ENCODE measurements at regions not wholly inside any gene's neighbourhood (a gene's known extent, or its start where the extent isn't known, plus 50 kb on each side); places are given as distances from the start of the nearest gene placed in this dataset.

DNA sequence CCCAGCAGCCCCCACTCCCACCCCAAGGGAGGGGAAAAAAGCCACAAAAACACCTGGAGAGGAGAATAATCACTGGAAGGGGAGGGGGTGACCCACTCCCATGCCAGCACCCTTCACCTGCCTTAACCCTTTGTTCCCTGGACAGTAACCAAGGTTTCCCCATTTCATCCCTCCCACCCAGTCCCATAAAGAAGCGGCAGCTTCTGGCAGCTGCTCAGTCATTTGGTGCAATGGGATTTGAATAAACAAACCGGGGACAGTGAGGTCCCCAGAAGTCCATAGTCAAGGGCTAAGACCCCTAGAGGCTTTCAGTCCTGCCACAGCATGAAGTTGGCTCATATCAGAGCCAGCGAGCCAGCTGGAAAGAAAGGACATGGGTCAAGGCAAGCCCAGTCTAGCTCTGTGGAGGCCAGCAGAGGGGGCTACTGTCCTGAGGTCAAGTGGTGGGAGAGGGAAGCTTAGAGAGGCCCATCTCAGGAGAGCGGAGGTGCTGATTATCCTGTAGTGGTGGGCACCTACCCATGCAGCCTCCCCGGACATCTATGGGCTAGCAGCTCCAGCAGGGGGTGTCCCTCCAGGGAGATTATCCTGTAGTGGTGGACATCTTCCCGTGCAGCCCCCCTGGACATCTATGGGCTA lies 58.9 kb upstream of the LBX1 start:
- peaks cover 3% of the 10 kb centered on the region for H3K4me1 ChIP-seq

DNA sequence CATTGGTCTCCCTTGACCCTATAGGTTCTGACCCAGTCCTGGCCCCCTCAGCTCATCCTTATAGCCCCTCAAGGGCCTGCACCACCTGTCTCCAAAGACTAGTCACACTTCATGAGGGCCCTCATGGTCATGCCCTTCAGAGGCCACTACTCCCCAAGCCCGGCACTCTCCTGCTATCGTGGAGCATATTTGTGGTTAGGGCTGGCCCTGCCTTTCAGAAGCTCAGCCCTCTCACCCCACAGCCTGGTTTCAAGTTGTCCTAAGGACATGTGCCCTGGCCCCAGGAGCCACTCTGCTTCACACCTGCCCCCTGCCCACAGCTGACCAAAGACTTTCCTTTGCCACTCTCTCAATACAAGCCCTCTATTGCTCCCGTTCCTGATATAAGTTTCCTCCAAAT lies 60.3 kb upstream of the LBX1 start:
- no peaks in the 10 kb centered on the region for H3K79me2 ChIP-seq

More for the DNA sequence above, 58.9 kb upstream of the LBX1 start:
- Histone ChIP-seq H3K9ac (no peak overlapping the region), H2AFZ (no peak overlapping the region), H3K4me3 (ENCODE audit: low read depth, low read length) (no peak overlapping the region), H3K4me2 (ENCODE audit: low read length) (no peak overlapping the region), H3K27me3 (ENCODE audit: control insufficient read depth, insufficient read depth, low read length) (peaks cover 7% of the 10 kb centered on the region), H3K79me2 (no peaks in the 10 kb centered on the region), H3K9me3 (ENCODE audit: control insufficient read depth, low read length) (no peaks in the 10 kb centered on the region), H3K27ac (no peak overlapping the region), H3K36me3 (ENCODE audit: control insufficient read depth, insufficient read depth, low read length) (no peaks in the 10 kb centered on the region)
- TF ChIP-seq, protein P1, sequence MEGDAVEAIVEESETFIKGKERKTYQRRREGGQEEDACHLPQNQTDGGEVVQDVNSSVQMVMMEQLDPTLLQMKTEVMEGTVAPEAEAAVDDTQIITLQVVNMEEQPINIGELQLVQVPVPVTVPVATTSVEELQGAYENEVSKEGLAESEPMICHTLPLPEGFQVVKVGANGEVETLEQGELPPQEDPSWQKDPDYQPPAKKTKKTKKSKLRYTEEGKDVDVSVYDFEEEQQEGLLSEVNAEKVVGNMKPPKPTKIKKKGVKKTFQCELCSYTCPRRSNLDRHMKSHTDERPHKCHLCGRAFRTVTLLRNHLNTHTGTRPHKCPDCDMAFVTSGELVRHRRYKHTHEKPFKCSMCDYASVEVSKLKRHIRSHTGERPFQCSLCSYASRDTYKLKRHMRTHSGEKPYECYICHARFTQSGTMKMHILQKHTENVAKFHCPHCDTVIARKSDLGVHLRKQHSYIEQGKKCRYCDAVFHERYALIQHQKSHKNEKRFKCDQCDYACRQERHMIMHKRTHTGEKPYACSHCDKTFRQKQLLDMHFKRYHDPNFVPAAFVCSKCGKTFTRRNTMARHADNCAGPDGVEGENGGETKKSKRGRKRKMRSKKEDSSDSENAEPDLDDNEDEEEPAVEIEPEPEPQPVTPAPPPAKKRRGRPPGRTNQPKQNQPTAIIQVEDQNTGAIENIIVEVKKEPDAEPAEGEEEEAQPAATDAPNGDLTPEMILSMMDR (IDR thresholded peaks at IDR 0.05): no peak

DNA sequence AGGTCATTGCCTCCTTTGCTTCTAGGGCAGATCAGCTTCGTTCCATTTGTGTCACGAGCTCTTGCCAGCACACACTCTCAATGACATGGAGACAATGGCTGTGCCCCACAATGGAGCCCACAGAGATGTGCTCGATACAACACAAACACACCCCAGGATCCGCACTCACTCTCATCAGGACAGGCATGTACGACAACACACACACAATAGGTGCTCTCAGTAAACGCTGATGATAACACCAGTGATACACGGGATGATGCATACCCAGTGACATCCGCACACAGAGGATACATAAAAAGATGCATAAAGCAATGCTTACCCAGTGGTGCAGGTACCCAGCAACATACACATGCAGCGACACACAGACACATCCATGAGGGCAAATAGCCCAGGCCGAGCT lies 61.2 kb upstream of the LBX1 start:
- Histone ChIP-seq H3K4me2 (ENCODE audit: low read length) (no peak overlapping the region), H3K4me1 (peaks cover 3% of the 10 kb centered on the region), H2AFZ (no peak overlapping the region), H3K9me3 (ENCODE audit: control insufficient read depth, low read length) (no peaks in the 10 kb centered on the region), H3K27me3 (ENCODE audit: control insufficient read depth, insufficient read depth, low read length) (peaks cover 5% of the 10 kb centered on the region), H3K79me2 (no peaks in the 10 kb centered on the region), H3K4me3 (ENCODE audit: low read depth, low read length) (no peak overlapping the region), H3K9ac (no peak overlapping the region), H3K27ac (no peak overlapping the region), H3K36me3 (ENCODE audit: control insufficient read depth, insufficient read depth, low read length) (no peaks in the 10 kb centered on the region)
- TF ChIP-seq, protein P1 (IDR thresholded peaks at IDR 0.05): no peak

More for the DNA sequence above, 60.3 kb upstream of the LBX1 start:
- Histone ChIP-seq H2AFZ (no peak overlapping the region), H3K9me3 (ENCODE audit: control insufficient read depth, low read length) (no peaks in the 10 kb centered on the region), H3K27me3 (ENCODE audit: control insufficient read depth, insufficient read depth, low read length) (peaks cover 7% of the 10 kb centered on the region), H3K4me2 (ENCODE audit: low read length) (no peak overlapping the region), H3K9ac (no peak overlapping the region), H3K4me3 (ENCODE audit: low read depth, low read length) (no peak overlapping the region), H3K4me1 (peaks cover 3% of the 10 kb centered on the region), H3K27ac (no peak overlapping the region), H3K36me3 (ENCODE audit: control insufficient read depth, insufficient read depth, low read length) (no peaks in the 10 kb centered on the region)
- TF ChIP-seq, protein P1 (IDR thresholded peaks at IDR 0.05): no peak

DNA sequence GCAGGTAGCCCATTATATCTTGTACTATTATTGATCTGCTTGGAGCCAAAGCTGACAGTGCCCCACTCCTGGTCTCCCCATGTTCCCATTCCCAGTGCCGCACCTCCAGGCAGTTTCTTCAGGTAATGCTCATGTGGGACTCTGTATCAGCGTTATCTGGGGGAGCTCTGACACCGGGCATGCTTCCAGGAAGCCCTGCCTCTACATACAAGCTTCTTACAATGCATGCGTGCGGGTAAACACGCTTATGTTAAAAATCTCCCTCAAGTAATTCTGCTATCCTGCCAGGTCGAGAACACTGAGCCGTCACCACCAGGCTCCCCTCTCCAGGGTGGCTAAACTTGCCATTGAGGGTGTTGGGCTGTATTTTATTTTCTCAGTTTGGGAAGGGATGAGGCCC lies 61.6 kb upstream of the LBX1 start:
- Histone ChIP-seq H3K4me2 (ENCODE audit: low read length) (no peak overlapping the region), H2AFZ (no peak overlapping the region), H3K9ac (no peak overlapping the region), H3K27me3 (ENCODE audit: control insufficient read depth, insufficient read depth, low read length) (peaks cover 4% of the 10 kb centered on the region), H3K4me1 (peaks cover 3% of the 10 kb centered on the region), H3K27ac (no peak overlapping the region), H3K4me3 (ENCODE audit: low read depth, low read length) (no peak overlapping the region), H3K36me3 (ENCODE audit: control insufficient read depth, insufficient read depth, low read length) (no peaks in the 10 kb centered on the region), H3K9me3 (ENCODE audit: control insufficient read depth, low read length) (no peaks in the 10 kb centered on the region), H3K79me2 (no peaks in the 10 kb centered on the region)
- TF ChIP-seq, protein P1 (IDR thresholded peaks at IDR 0.05): no peak

Measured in parathyroid adenoma (tissue), 2 donors.